Vagina (tissue), 2 donors: ENCODE measurements at regions not wholly inside any gene's neighbourhood (a gene's known extent, or its start where the extent isn't known, plus 50 kb on each side); places are given as distances from the start of the nearest gene placed in this dataset.
A peak's percentile ranks its signal among the peaks of the same experiment; 100 is the strongest.

ENCODE experiments used
- DNase-seq, 2 donors: peaks; one replicate each; pipeline ENCODE4 v3.0.0-alpha.2; 2017; ENCODE audit errors: extremely low spot score in 2 of 2
- H3K27ac ChIP-seq: fragments of 200-600 bp; sonication (generic); one replicate; pipeline ENCODE4 v1.5.1; 2019
- H3K27me3 ChIP-seq: fragments of 200-600 bp; sonication (generic); one replicate; pipeline ENCODE4 v1.5.1; 2019
- H3K36me3 ChIP-seq, 2 donors: fragments of 200-600 bp; sonication (generic); one replicate each; pipeline ENCODE4 v1.5.1; 2017 to 2019
- H3K4me1 ChIP-seq: fragments of 200-600 bp; sonication (generic); one replicate; pipeline ENCODE4 v1.5.1; 2019
- H3K4me3 ChIP-seq, 2 donors: fragments of 200-600 bp; sonication (generic); 1 replicate in 1 of 2; 2 replicates in 1 of 2; pipeline ENCODE4 v1.5.1; 2016 to 2019
- H3K9me3 ChIP-seq: fragments of 200-600 bp; sonication (generic); one replicate; pipeline ENCODE4 v1.5.1; 2019
- CTCF ChIP-seq, 3 experiments: fragments of 450-650 bp in 2 of 3; fragments of 200-600 bp in 1 of 3; sonication (generic) in 1 of 3; IDR thresholded peaks; one replicate each; pipeline ENCODE4 v1.5.1; 2017 to 2019; ENCODE audit warnings: antibody characterized with exemption in 3 of 3, mild to moderate bottlenecking in 2 of 3, moderate library complexity in 2 of 3
- POLR2A ChIP-seq, 2 donors: fragments of 450-650 bp; IDR thresholded peaks; one replicate each; pipeline ENCODE4 v1.6.1; 2017; ENCODE audit warnings: antibody characterized with exemption in 2 of 2, mild to moderate bottlenecking in 2 of 2, moderate library complexity in 2 of 2
- POLR2AphosphoS5 ChIP-seq, 2 donors: sonication (generic); formaldehyde crosslinking; IDR thresholded peaks; one replicate each; pipeline ENCODE4 v1.9.0; 2017; ENCODE audit warnings: antibody characterized with exemption in 2 of 2, mild to moderate bottlenecking in 2 of 2, low read depth in 1 of 2; ENCODE audit not compliant: insufficient read depth in 1 of 2
- intact Hi-C: fragments of 100-400 bp; cut with DNase I; formaldehyde crosslinking; loops from one replicate; pipeline ENCODE4 v1.15.1; 2023

- intact Hi-C loops = no loop called here
- TF ChIP-seq CTCF (IDR thresholded peaks at IDR 0.05) = no peak
- no peak for TF ChIP-seq POLR2A (IDR thresholded peaks at IDR 0.05)
Observed at GRCh38 chr10:21399392-21400035, 126.0 kb downstream of the SKIDA1 start.

GRCh38 chr10:21398563-21399231, 126.8 kb downstream of the SKIDA1 start:
- intact Hi-C loops = no loop called here
- Histone ChIP-seq H3K4me1 (peaks cover 31% of the 10 kb centered on the region), H3K27me3 (no peaks in the 10 kb centered on the region), H3K27ac (no peak overlapping the region), H3K9me3 (no peaks in the 10 kb centered on the region), H3K4me3 (no peak overlapping the region), H3K36me3 (no peaks in the 10 kb centered on the region)
- DNase-seq = no peak
- peak in 1 of 2 donors; percentile 52 for TF ChIP-seq POLR2AphosphoS5 (IDR thresholded peaks at IDR 0.05; ENCODE audit: insufficient read depth in 1 of 2, low read depth in 1 of 2)
- TF ChIP-seq CTCF (IDR thresholded peaks at IDR 0.05) = no peak

More at GRCh38 chr10:21399392-21400035, 126.0 kb downstream of the SKIDA1 start:
- DNase-seq = no peak
- H3K9me3 ChIP-seq = no peaks in the 10 kb centered on the region
- H3K4me3 ChIP-seq = no peak overlapping the region
- peaks cover 31% of the 10 kb centered on the region for H3K4me1 ChIP-seq
- no peaks in the 10 kb centered on the region for H3K36me3 ChIP-seq
- no peaks in the 10 kb centered on the region for H3K27me3 ChIP-seq
- H3K27ac ChIP-seq = no peak overlapping the region

- H3K27me3 ChIP-seq = no peaks in the 10 kb centered on the region
- intact Hi-C loops = no loop called here
- peaks cover 16% of the 10 kb centered on the region for H3K4me1 ChIP-seq
- TF ChIP-seq POLR2AphosphoS5 (IDR thresholded peaks at IDR 0.05; ENCODE audit: insufficient read depth in 1 of 2, low read depth in 1 of 2) (no peak), CTCF (IDR thresholded peaks at IDR 0.05) (no peak), POLR2A (IDR thresholded peaks at IDR 0.05) (no peak)
- H3K9me3 ChIP-seq = no peaks in the 10 kb centered on the region
- no peak overlapping the region for H3K4me3 ChIP-seq
- DNase-seq = no peak
- H3K27ac ChIP-seq = no peak overlapping the region
- H3K36me3 ChIP-seq = no peaks in the 10 kb centered on the region
Observed at GRCh38 chr10:21396889-21397288, 128.6 kb downstream of the SKIDA1 start.

GRCh38 chr10:21393931-21394330, 131.6 kb downstream of the SKIDA1 start:
- TF ChIP-seq POLR2A (IDR thresholded peaks at IDR 0.05) = no peak
- no peak for TF ChIP-seq POLR2AphosphoS5 (IDR thresholded peaks at IDR 0.05; ENCODE audit: insufficient read depth in 1 of 2, low read depth in 1 of 2)
- no peak for TF ChIP-seq CTCF (IDR thresholded peaks at IDR 0.05)
- no peak for DNase-seq
- Histone ChIP-seq H3K9me3 (no peaks in the 10 kb centered on the region), H3K4me1 (peaks cover 8% of the 10 kb centered on the region), H3K27me3 (no peaks in the 10 kb centered on the region), H3K36me3 (no peaks in the 10 kb centered on the region), H3K27ac (no peak overlapping the region), H3K4me3 (no peak overlapping the region)
- intact Hi-C loops = loop anchor here (2.0 kb wide), 1 partner anchor 65 kb away; no protein-coding TSS in a partner anchor

GRCh38 chr10:21388589-21388988, 136.9 kb downstream of the SKIDA1 start:
- no peak overlapping the region for H3K4me3 ChIP-seq
- DNase-seq = no peak
- intact Hi-C loops = no loop called here
- H3K4me1 ChIP-seq = no peaks in the 10 kb centered on the region
- no peaks in the 10 kb centered on the region for H3K9me3 ChIP-seq
- no peaks in the 10 kb centered on the region for H3K27me3 ChIP-seq
- no peaks in the 10 kb centered on the region for H3K36me3 ChIP-seq
- H3K27ac ChIP-seq = no peak overlapping the region
- no peak for TF ChIP-seq POLR2AphosphoS5 (IDR thresholded peaks at IDR 0.05; ENCODE audit: insufficient read depth in 1 of 2, low read depth in 1 of 2)
- no peak for TF ChIP-seq POLR2A (IDR thresholded peaks at IDR 0.05)
- no peak for TF ChIP-seq CTCF (IDR thresholded peaks at IDR 0.05)
